ENCODE measurements at regions not wholly inside any gene's neighbourhood (a gene's known extent, or its start where the extent isn't known, plus 50 kb on each side); places are given as distances from the start of the nearest gene placed in this dataset.

- Histone ChIP-seq H3K36me3 (no peaks in the 10 kb centered on the region), H3K27ac (no peak overlapping the region), H3K27me3 (no peaks in the 10 kb centered on the region), H3K9me3 (ENCODE audit: low read depth) (no peaks in the 10 kb centered on the region), H3K4me3 (no peak overlapping the region), H3K4me1 (ENCODE audit: low read depth) (no peaks in the 10 kb centered on the region)
- no peak for TF ChIP-seq CTCF (IDR thresholded peaks at IDR 0.05; ENCODE audit: low read depth, low read length)
- DNase-seq (ENCODE audit: low read depth in 1 of 2, low spot score in 1 of 2): no peak
These were observed 2178.3 kb upstream of the PIK3C3 start for GRCh38 chr18:39776766-39777165.

GRCh38 chr18:39774957-39775598 lies 2180.0 kb upstream of the PIK3C3 start:
- Histone ChIP-seq H3K36me3 (no peaks in the 10 kb centered on the region), H3K27me3 (no peaks in the 10 kb centered on the region), H3K9me3 (ENCODE audit: low read depth) (no peaks in the 10 kb centered on the region), H3K4me3 (no peak overlapping the region), H3K27ac (no peak overlapping the region), H3K4me1 (ENCODE audit: low read depth) (no peaks in the 10 kb centered on the region)
- DNase-seq (ENCODE audit: low read depth in 1 of 2, low spot score in 1 of 2): no peak
- TF ChIP-seq CTCF (IDR thresholded peaks at IDR 0.05; ENCODE audit: low read depth, low read length): no peak

GRCh38 chr18:39773646-39774045 lies 2181.4 kb upstream of the PIK3C3 start:
- H3K36me3 ChIP-seq: no peaks in the 10 kb centered on the region
- no peaks in the 10 kb centered on the region for H3K4me1 ChIP-seq (ENCODE audit: low read depth)
- no peaks in the 10 kb centered on the region for H3K27me3 ChIP-seq
- no peaks in the 10 kb centered on the region for H3K9me3 ChIP-seq (ENCODE audit: low read depth)
- H3K27ac ChIP-seq: no peak overlapping the region
- DNase-seq (ENCODE audit: low read depth in 1 of 2, low spot score in 1 of 2): no peak
- no peak overlapping the region for H3K4me3 ChIP-seq
- TF ChIP-seq CTCF (IDR thresholded peaks at IDR 0.05; ENCODE audit: low read depth, low read length): no peak

- Histone ChIP-seq H3K9me3 (ENCODE audit: low read depth) (no peaks in the 10 kb centered on the region), H3K4me3 (no peak overlapping the region), H3K36me3 (no peaks in the 10 kb centered on the region), H3K4me1 (ENCODE audit: low read depth) (no peaks in the 10 kb centered on the region), H3K27ac (no peak overlapping the region), H3K27me3 (no peaks in the 10 kb centered on the region)
- DNase-seq (ENCODE audit: low read depth in 1 of 2, low spot score in 1 of 2): no peak
- TF ChIP-seq CTCF (IDR thresholded peaks at IDR 0.05; ENCODE audit: low read depth, low read length): no peak
These were observed 2182.7 kb upstream of the PIK3C3 start for GRCh38 chr18:39772155-39772919.

- Histone ChIP-seq H3K27ac (no peak overlapping the region), H3K4me1 (ENCODE audit: low read depth) (no peaks in the 10 kb centered on the region), H3K9me3 (ENCODE audit: low read depth) (no peaks in the 10 kb centered on the region), H3K36me3 (no peaks in the 10 kb centered on the region), H3K27me3 (no peaks in the 10 kb centered on the region), H3K4me3 (no peak overlapping the region)
- DNase-seq (ENCODE audit: low read depth in 1 of 2, low spot score in 1 of 2): no peak
- no peak for TF ChIP-seq CTCF (IDR thresholded peaks at IDR 0.05; ENCODE audit: low read depth, low read length)
These were observed 2184.6 kb upstream of the PIK3C3 start for GRCh38 chr18:39770399-39770798.

All from cardiac muscle cell (in vitro differentiated cells and primary cell).